Suppressor macrophage (primary cell): ENCODE measurements at regions not wholly inside any gene's neighbourhood (a gene's known extent, or its start where the extent isn't known, plus 50 kb on each side); places are given as distances from the start of the nearest gene placed in this dataset.
A peak's percentile ranks its signal among the peaks of the same experiment; 100 is the strongest.
"Not testable (repeated sequence)": the region's sequence is repeated elsewhere in the genome, so short reads cannot be mapped to it uniquely, and the experiment has no call there.

Experiments
- DNase-seq, 4 experiments: peaks; one replicate each; pipeline ENCODE4 v3.0.0-alpha.2; 2020 to 2022

DNA sequence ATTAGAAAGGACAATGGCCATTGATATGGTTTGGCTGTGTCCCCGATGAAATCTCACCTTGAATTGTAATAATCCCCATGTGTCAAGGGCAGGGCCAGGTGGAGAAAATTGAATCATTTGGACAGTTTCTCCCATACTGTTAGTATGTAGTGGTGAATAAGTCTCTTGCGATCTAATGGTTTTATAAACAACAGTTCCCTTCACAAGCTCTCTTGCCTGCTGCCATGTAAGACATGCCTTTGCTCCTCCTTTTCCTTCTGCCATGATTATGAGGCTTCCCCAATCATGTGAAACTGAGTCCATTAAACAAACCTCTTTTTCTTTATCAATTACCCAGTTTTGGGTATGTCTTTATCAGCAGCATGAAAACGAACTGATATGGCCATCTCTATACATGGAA lies 302.7 kb downstream of the SFMBT2 start:
- no peak for DNase-seq

DNA sequence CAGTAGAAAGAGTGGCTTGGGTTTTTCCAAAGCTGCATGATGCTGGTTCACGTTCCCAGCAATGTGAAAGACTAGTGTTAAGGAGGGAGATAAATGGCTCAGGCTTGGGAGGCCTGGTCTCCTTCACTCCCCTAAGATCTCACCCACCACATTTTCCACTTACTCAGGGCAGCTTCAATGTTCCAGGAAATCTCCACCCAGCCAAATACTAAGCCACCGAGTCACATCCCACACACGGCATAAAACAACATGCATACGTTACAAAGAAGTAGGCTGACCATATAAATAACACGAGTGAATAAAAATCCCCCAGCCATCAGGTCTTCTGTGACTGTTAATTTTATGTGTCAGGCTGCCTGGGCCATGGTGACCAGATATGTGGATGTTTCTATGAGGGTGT lies 303.5 kb downstream of the SFMBT2 start:
- no peak for DNase-seq

DNA sequence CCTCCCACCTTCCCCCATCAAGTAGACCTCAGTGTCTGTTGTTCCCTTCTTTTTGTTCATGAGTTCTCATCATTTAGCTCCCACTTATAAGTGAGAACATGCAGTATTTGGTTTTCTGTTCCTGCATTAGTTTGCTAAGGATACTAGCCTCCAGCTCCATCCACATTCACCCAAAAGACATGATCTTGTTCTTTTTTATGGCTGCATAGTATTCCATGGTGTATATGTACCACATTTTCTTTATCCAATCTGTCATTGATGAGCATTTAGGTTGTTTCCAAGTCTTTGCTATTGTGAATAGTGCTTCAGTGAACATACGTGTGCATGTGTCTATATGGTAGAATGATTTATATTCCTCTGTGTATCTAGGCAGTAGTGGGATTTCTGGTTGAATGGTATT lies 306.5 kb downstream of the SFMBT2 start:
- not testable (repeated sequence) for DNase-seq

DNA sequence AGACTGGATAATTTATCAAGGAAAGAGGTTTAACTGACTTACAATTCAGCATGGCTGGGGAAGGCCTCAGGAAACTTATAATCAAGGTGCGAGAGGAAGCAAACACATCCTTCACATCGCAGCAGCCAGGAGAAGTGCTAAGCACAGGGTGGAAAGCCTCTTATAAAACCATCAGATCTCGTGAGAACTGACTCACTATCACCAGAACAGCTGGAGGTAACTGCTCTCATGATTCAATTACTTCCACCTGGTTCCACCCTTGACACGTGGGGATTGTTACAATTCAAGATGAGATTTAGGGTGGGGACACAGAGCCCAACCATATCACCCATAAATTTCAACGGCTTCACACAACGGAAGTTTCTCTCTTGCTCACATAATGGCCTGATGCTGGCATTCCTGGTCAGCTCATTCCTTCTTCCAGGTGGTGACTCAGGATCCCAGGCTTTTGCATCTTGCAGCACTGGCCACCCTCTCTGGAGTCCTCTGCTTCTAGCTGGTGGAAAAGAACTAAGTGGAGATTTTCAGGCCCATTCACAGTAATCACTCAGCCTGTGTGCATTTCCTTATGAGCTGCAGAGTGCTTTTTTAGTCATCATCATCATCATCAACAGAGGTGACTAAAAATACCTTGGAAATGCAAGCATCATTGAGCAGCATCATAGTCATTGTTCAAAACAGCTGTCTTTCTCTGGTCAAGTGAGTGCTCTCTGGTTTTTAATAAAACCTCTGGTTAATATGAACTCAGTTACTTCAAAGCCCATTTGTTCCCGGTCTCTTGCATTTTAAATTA lies 308.1 kb downstream of the SFMBT2 start:
- no peak for DNase-seq

DNA sequence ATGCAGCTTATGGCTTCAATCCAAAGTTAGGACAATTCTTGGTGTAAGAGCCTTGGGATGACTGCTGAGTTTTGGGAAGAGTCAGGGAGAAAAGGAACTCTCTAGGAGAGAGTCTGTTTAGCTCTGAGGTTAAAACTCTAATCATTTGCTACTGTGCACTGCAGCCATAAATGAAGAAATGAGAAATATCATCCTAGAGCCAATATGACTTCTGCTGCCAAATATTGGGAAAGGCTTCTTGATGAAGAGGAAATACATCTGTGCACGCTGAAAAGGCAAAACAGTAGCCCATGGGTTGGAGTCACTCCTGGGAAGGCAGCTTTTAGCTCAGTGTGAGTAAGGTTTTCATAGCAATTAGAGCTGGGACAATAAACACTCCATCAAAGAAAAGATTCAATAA lies 308.8 kb downstream of the SFMBT2 start:
- DNase-seq, result peak; percentile 37 to 57 (median 42)

DNA sequence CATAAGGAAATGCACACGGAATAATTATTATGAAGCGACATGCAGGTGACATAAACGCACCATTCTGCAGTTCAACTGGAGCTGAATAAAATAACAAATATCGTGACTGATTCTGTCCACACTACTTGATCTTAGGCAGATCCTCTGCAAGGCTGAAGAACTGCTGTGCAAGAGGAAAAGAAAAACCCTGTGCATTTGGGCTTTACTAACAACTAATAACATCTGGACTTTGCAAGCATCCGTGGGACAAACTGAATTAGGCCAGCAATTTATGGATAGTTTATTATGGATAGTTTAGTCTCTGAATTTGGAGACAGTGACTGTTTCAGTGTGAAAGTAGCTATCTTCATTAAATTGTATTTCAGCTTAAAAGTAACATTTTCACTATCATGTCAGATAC lies 309.4 kb downstream of the SFMBT2 start:
- no peak for DNase-seq

DNA sequence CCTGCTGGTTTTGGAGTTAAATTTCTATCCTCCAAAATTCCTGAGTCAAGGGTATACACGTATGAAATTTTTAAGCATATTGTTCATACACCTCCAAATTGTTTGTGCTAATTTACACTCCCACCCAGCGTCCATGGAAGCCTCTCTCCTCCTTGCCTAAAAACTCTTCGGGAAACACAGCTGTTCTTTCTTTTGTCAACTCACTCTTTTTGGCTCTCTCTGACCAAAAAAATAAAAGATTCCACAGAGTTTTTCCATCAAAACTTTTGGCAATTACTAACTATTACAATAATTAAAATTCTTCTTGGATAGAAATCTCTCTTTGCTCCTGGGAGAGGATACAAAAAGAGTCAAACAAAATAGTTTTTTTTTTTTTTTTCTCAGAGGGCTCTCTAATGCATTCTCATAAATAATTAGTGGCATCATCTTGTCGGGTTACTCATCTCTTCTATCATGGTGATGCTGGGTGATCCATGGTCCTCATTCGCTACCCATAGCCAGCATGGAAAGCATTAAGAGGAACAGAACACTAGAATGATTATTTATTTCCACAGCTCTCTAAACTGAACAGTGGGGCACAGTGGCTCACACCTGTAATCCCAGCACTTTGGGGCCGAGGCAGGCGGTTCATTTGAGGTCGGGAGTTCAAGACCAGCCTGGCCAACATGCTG lies 310.7 kb downstream of the SFMBT2 start:
- no peak for DNase-seq

DNA sequence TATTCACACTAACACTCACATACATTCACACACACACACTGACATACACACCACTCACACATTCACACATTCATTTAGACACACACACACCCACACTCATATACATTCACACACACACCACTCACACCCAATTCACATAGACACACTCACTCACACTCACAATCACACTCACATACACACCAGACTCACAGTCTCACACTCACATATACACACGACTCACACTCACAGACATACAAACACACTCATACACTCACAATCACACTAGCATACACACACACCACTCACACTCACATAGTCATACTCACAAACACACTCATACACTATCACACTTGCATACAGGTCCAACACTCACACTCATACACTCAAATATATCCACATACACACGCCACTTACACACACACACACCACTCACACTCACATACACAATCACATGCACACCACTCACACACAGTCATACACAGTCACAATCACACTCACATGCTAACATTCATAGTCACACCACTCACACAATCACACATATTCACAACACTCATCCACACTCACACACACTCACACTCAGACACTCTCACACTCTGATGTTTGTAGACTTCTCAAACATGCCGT lies 312.6 kb downstream of the SFMBT2 start:
- no peak for DNase-seq

DNA sequence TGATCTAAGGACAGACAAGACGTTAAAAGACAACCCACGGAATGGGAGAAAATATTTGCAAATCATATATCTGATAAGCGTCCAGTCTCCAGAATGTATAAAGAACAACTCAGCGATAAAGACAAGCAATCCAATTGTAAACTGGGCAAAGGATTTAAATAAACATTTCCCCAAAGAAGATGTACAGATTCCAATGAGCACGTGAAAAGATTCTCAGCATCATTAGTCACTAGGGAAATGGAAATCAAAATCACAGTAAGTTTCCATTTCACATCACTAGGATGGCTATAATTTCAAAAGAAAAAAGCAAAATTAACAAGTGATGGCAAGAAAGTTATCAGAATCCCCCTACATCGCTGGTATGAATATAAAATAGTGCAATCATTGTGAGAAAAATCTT lies 316.1 kb downstream of the SFMBT2 start:
- DNase-seq, result no peak

DNA sequence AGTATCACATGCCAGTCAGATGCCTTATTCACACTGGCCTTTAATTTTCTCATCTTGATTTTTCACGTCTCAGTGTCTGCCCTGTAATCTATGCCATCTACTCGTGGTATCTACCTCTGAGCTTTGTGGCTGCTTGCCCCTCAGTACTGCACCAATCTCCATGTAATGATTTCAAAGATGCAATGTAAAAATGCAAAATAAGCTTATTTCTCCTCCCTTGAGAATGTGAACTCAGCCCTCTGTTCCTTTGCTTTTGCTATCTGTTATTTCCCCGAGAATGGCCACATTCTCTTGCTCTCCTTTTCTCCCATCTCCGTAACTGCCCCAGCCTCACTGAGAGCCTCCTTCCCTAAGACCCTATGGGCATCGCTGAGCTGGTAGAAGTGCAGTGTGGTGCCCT lies 317.5 kb downstream of the SFMBT2 start:
- no peak for DNase-seq

DNA sequence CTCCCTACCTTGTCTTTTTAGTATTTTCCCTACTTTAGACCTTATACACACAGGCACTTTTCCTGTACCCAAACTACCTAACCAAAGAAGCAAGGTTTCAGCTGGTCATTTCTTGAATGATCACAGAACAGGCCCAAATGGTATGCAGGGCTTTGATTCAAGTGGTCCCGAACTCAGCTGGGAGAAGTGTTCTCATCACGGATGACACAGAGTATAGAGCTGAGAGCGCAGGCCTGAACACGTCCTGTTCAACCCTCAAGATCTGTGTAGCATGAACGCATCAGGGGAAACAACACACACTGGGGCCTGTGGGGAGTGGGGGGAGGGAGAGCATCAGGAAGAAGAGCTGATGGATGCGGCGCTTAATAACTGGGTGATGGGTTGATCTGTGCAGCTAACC lies 318.2 kb downstream of the SFMBT2 start:
- no peak for DNase-seq

DNA sequence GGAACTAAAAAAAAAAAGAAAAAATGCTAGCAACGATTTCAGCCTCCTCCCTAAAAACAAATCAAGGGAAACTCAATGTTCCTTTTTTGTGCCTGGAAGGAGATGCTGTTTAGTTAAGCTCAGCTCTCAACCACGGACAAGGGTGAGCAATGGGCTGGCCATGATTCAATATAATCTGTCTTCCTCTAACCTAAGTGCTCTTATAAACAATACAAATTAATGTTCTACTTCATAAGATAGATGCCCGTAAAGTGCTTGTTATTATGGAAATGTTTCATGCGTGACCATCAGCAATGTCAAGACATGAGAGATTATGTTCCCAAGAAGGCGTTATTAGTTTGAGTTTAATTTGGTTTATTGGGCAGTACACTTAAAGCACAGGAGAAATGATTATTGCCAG lies 320.3 kb downstream of the SFMBT2 start:
- DNase-seq, result no peak

DNA sequence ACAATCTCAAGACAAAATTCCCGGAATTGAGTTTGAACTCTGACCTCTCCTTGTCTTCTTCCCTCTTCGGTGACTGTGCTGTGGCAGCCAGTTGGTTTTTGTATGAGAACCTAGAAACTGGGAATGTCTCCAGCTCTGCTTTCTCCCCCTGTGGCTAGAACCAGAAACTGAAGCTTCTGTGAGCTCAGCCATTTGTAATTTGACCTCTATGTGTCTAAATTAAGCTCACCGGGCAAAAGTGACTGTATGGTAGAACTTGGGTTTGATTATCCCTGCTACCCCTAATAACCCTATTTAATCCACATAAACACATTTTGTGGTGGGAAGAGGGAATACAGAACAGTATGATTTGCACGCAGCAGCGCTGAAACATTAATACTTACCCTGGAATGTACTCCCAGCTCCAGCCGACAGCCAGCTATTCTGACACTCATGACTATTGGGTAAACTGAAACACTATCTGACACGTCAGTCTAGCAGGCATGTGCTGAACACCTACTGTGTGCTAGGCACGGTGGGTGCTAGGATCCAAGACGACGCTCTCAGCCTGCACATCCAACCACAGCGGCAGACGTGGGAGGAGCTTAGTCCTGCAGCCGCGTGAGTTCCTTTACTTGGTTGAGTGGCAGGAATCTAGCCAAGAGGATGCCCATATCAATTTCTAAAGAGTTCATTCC lies 324.8 kb downstream of the SFMBT2 start:
- DNase-seq, result no peak

DNA sequence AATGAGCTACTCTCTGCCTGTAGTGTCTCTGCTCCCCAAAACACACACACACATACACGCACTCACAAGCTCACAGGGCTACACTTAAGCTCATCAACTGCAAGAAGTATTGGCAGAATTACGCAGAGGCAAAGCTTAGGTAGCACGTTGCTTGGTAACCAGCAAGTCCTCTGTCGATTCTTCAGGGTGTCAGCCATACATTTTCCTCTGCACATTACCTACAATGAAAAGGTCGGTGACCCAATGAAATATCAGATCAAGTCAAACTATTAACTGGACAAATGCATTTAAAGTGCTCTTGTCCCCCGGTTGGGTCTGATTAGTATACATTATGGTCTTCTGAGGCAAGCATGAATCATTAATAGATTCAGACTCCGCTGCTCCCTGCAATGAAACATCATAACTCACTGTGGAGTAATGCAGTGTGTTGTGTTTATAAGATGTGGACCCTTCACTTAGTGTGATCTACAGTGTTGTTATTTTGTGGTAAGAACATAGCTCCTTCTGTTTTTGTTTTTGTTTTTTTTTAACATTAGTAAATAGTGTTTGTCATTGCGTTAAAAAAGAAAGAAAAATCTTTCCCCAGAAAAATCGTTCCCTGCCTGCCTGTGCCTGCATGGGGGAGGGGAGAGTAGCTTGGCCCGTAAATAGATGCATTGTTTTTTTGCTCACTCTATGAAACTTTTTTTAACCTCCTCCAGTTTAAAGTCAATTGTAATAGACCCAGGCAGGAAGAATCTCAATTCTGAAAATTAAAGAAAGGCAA lies 325.5 kb downstream of the SFMBT2 start:
- DNase-seq, result no peak

DNA sequence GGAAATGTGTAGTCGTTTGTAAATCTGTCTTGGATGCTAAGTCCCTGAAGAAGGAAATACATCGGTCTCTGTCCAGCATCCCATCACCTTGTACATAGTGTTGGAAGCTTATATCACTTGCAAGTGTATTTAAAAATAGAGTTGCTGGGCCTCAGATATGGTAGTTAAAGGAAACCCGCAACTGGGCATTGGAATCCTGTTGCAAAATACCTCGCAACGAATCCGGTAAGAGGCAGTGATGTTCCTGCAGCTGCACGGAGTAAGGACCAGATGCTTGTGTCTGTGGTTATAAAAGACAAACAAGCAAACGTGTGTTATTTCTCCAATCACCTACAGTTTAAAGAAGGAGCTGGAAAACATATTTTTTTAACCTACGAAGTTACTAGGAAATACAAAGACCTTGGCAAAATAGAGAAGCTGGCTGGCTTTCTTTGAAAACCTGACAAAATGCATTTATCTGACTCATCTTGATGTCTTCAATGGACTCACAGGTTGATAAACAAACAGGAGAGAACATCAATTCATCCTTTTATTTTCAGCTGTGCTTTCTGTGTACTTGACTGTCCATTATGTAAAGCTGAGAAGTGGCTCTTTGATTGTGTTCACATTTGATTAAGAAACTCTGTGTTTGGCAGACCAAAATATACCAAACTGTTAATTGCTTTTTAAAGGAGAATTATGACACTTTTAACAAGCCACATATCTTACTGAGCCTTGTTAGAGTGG lies 326.4 kb downstream of the SFMBT2 start:
- DNase-seq, result no peak

DNA sequence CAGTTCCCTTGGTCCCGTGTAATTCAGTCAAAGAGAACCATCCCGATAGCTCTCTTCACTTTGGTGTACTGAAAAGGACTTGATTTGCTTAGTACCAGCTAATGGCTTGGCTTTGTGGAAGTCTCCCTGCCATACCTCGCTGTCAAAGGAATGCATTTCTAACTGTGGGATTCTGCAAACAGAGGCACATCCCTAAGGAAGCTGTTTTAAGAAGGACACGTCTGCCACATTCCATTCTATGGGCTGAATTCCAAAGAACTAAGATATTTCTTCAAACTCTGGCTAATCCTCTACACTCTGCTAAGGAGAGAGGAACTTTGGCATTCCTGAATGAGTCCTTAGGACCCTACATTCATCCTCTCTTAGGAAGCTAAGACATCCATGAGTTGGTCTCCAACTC lies 327.9 kb downstream of the SFMBT2 start:
- DNase-seq, result no peak

DNA sequence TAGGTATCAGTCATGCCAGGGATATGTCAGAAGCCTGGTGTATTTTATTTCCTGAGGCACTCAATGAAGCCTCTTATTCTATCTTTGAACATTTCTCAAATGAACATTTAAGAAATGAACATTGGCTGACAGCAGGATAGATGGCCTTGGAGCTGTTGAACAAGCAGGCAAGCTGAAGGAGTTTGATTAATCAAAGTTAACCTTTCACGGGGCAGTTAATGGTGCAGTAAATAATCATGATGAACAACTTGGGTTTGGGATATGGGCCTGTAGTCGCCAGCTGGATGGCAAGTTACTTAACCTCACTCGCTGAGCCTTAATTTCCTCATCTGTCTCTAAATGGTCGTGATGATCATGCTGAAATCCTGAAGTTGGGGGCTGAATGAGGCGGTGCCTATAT lies 333.0 kb downstream of the SFMBT2 start:
- no peak for DNase-seq

DNA sequence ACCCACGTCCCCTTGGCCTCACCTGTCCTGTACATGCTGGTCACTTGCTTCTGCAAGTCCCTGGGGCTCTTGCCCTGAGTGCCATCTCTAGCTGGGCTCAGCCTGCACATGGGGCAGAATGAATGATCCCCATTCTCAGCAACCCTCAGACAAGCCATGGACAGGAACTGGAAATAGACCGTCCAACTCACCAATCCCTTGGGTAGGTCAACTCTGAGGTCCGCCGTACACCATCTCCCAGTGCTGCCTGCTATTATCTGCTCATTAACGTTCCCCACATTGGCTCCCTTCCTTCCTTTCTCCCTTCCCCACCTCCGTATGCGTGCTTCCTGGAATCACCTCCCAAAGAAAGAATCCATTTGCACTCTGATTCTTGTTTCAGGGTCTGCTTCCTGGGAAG lies 335.0 kb downstream of the SFMBT2 start:
- DNase-seq, result no peak

DNA sequence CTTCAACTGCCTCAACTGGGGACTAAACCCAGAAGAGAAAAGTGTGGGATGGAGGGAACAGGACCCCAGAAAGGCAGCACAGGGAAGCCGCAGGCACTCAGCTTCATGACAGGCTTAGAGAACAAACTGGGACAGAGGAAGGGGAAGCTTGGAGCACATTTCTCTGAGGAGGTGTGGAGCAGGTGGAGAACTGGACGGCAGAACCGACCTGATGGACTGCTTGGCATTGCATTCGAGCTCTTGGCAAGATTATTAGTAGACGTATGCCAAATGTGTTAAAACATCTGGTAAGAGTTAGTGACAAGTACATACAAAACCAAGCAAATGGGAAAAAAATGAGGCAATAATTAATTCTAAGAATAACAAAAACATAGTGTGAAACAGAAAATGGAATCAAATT lies 335.7 kb downstream of the SFMBT2 start:
- DNase-seq, result no peak

DNA sequence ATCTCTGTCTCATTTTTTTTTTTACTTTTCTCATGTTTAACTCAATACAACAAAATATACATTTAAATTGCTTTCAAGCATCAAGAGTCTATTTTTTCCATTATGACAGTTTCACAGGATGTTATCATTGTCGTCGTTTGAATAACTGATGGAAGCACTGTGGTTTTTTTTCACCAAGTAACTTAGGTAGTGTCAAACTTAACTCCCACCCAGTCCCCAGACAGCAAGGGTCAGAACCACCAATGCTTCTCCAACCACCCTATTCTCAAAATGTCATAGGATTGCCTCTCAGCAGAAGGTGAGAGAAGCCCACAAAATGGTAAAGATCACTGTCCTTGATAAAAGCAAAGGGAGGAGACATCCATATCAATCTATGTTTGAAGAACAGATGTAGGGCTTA lies 339.4 kb downstream of the SFMBT2 start:
- DNase-seq, result no peak

DNA sequence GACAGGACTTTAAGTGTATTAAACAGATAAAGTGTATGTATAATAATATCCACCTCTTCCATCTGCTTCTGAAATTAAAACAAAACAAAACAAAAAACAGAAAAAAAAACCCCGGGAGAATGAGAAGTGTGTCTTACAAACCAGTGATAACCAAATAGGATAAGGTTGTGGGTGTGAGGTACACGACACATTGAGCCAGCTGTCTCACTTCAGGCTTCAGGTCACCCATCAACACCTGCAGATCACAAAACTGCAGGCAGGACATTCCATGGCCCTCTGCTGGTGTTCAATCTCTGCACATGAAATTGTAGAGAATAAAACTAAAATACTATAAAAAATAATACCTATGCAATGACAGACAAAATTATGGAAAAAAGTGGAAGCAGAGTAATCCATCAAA lies 339.9 kb downstream of the SFMBT2 start:
- no peak for DNase-seq

DNA sequence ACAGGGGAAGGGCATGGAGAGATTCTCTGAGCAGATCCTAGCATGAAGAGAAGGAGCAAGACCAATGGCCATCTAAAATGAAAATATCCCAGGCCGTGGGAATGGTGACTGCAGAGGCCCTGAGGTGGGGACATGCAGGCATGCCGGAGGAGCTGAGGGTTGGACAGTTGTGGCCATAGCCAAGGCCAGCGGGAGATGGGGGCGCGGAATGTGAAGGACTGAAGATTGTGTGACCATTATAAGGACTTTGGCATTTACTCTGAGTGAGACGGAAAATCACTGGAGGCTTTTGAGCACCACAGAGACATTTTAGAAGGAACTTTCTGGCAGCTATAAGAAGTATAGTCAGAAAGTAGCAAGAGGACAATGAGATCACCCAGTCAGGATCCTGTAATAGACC lies 341.1 kb downstream of the SFMBT2 start:
- no peak for DNase-seq
